ENCODE measurements at regions not wholly inside any gene's neighbourhood (a gene's known extent, or its start where the extent isn't known, plus 50 kb on each side); places are given as distances from the start of the nearest gene placed in this dataset.

DNA sequence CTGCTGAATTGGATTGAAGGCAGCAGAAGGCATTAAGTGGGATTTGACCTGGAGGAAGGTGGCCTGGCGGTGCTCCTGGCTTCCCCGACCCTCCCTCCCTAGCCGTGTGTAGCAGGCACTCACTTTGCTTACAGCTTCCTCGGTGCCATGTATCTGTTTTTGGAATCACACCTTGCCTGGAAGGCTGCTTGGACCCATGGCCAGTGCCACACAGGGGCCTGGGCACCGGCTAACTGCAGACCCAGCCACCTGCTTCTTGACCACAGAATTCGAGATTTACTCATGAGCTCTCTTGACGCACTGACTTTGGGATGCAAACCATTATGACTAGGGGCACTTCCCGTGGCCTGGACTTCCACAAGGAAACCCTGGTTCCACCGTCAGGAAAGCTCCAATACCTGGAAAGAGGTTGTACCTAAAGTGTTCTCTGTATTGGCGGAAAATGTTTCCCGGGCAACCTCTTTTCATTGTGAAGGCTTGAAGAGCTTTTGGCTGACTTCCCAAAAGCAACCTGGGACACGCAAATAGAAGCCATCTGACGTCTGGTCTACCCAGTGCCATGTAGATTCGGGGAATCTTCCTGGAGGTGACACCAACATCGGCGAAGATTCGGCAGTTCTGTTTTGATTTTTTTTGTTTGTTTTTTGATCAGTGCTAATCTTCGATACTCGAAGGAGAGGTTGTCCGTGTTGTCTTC is 125.6 kb upstream of the RTL1 start:
- no peaks in the 10 kb centered on the region for H3K36me3 ChIP-seq (ENCODE audit: control insufficient read depth, insufficient read depth, low read length)
- ATAC-seq, result no peak

DNA sequence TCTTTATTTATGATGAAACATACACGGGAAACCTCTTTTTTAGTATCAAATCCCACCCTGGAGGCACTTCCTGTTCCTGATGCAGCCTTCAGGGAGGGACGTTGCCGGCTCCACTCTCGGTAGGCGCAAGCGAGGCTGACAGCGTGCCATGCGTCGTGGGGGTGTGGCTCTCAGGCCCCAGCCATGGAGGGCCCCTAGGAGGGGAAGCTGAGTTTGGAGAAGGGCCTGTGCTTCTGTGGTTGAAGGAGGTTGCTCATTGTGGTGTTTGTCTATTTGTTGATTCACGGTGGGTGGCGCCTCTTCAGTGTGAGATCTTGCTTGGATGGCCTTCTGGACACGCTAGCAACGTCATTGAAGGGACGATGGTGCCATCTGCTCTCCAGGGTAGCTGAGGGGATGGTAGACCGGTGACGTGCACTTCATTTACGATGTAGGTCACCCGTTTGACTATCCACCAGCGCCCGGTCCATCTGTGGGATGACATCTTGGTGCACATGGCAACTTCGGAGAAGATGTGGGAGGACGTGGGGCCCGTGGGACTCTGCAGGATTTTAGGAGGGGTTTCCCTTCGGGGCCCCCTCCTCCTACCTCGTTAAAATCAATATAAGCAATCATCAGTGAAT is 126.3 kb upstream of the RTL1 start:
- H3K9me3 ChIP-seq (ENCODE audit: control insufficient read depth, insufficient read depth, low read depth, low read length), result no peaks in the 10 kb centered on the region
- no peaks in the 10 kb centered on the region for H3K27me3 ChIP-seq (ENCODE audit: control insufficient read depth, insufficient read depth, low read length)
- in situ Hi-C loops (cut with HindIII; ENCODE audit: low pct_unique_long_range_greater_than_20kb, low sequenced_read_pairs) (no loop called here), intact Hi-C loops (cut with micrococcal nuclease; ENCODE audit: unreplicated experiment) (no loop called here)
- no peak overlapping the region for H3K4me3 ChIP-seq (ENCODE audit: low read depth in 2 of 2, low read length in 2 of 2)
- no TSS peak for BruUV-seq (replicated peaks)
- TF ChIP-seq SIN3A (IDR thresholded peaks at IDR 0.05; ENCODE audit: borderline replicate concordance, insufficient read depth, low read depth, low read length) (no peak), POLR2AphosphoS5 (IDR thresholded peaks at IDR 0.05; ENCODE audit: low read depth, low read length) (no peak), TCF7L2 (IDR thresholded peaks at IDR 0.05; ENCODE audit: low read depth, low read length) (no peak)
- TF ChIP-seq, protein P1, sequence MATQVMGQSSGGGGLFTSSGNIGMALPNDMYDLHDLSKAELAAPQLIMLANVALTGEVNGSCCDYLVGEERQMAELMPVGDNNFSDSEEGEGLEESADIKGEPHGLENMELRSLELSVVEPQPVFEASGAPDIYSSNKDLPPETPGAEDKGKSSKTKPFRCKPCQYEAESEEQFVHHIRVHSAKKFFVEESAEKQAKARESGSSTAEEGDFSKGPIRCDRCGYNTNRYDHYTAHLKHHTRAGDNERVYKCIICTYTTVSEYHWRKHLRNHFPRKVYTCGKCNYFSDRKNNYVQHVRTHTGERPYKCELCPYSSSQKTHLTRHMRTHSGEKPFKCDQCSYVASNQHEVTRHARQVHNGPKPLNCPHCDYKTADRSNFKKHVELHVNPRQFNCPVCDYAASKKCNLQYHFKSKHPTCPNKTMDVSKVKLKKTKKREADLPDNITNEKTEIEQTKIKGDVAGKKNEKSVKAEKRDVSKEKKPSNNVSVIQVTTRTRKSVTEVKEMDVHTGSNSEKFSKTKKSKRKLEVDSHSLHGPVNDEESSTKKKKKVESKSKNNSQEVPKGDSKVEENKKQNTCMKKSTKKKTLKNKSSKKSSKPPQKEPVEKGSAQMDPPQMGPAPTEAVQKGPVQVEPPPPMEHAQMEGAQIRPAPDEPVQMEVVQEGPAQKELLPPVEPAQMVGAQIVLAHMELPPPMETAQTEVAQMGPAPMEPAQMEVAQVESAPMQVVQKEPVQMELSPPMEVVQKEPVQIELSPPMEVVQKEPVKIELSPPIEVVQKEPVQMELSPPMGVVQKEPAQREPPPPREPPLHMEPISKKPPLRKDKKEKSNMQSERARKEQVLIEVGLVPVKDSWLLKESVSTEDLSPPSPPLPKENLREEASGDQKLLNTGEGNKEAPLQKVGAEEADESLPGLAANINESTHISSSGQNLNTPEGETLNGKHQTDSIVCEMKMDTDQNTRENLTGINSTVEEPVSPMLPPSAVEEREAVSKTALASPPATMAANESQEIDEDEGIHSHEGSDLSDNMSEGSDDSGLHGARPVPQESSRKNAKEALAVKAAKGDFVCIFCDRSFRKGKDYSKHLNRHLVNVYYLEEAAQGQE (IDR thresholded peaks at IDR 0.05; ENCODE audit: insufficient read depth in 1 of 2, low read depth in 2 of 2, low read length in 1 of 2), result no peak
- TF ChIP-seq, protein P2, sequence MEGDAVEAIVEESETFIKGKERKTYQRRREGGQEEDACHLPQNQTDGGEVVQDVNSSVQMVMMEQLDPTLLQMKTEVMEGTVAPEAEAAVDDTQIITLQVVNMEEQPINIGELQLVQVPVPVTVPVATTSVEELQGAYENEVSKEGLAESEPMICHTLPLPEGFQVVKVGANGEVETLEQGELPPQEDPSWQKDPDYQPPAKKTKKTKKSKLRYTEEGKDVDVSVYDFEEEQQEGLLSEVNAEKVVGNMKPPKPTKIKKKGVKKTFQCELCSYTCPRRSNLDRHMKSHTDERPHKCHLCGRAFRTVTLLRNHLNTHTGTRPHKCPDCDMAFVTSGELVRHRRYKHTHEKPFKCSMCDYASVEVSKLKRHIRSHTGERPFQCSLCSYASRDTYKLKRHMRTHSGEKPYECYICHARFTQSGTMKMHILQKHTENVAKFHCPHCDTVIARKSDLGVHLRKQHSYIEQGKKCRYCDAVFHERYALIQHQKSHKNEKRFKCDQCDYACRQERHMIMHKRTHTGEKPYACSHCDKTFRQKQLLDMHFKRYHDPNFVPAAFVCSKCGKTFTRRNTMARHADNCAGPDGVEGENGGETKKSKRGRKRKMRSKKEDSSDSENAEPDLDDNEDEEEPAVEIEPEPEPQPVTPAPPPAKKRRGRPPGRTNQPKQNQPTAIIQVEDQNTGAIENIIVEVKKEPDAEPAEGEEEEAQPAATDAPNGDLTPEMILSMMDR (IDR thresholded peaks at IDR 0.05), result no peak
- H3K4me1 ChIP-seq (ENCODE audit: control insufficient read depth, insufficient read depth, low read length), result no peaks in the 10 kb centered on the region
- ChIA-PET CTCF (no interaction called here), POLR2A (no interaction called here)
- no peak for ATAC-seq
- no peaks in the 10 kb centered on the region for H3K36me3 ChIP-seq (ENCODE audit: control insufficient read depth, insufficient read depth, low read length)
- no peak overlapping the region for H3K27ac ChIP-seq (ENCODE audit: low read length)
- DNase-seq (ENCODE audit: low read depth, low spot score), result no peak

More for the DNA sequence above, 125.6 kb upstream of the RTL1 start:
- intact Hi-C loops (cut with micrococcal nuclease; ENCODE audit: unreplicated experiment) (no loop called here), in situ Hi-C loops (cut with HindIII; ENCODE audit: low pct_unique_long_range_greater_than_20kb, low sequenced_read_pairs) (no loop called here)
- POLR2A ChIA-PET, result no interaction called here
- no peak overlapping the region for H3K27ac ChIP-seq (ENCODE audit: low read length)
- H3K4me1 ChIP-seq (ENCODE audit: control insufficient read depth, insufficient read depth, low read length), result no peaks in the 10 kb centered on the region
- no peaks in the 10 kb centered on the region for H3K27me3 ChIP-seq (ENCODE audit: control insufficient read depth, insufficient read depth, low read length)
- CTCF ChIA-PET, result no interaction called here
- no peak for DNase-seq (ENCODE audit: low read depth, low spot score)
- BruUV-seq (replicated peaks), result no TSS peak
- H3K4me3 ChIP-seq (ENCODE audit: low read depth in 2 of 2, low read length in 2 of 2), result no peak overlapping the region
- TF ChIP-seq, protein P2 (IDR thresholded peaks at IDR 0.05), result no peak
- TF ChIP-seq POLR2AphosphoS5 (IDR thresholded peaks at IDR 0.05; ENCODE audit: low read depth, low read length) (no peak), TCF7L2 (IDR thresholded peaks at IDR 0.05; ENCODE audit: low read depth, low read length) (no peak), SIN3A (IDR thresholded peaks at IDR 0.05; ENCODE audit: borderline replicate concordance, insufficient read depth, low read depth, low read length) (no peak)
- TF ChIP-seq, protein P1 (IDR thresholded peaks at IDR 0.05; ENCODE audit: insufficient read depth in 1 of 2, low read depth in 2 of 2, low read length in 1 of 2), result no peak
- no peaks in the 10 kb centered on the region for H3K9me3 ChIP-seq (ENCODE audit: control insufficient read depth, insufficient read depth, low read depth, low read length)

Data from Panc1 (cell line).